Endothelial cell of umbilical vein (primary cell): ENCODE measurements at regions not wholly inside any gene's neighbourhood (a gene's known extent, or its start where the extent isn't known, plus 50 kb on each side); places are given as distances from the start of the nearest gene placed in this dataset.

Experiments used
- BruUV-seq: library from RNA; stranded (reverse); fragments of 400-500 nt; replicated peaks from 2 replicates; lab custom pipeline; 2021; lab: Mats Ljungman, UMichigan
- CTCF ChIA-PET: fragments of 300-600, 350-600 bp; sonication (Branson Sonifier 250); formaldehyde crosslinking; loops from one replicate; lab custom pipeline; 2021; ENCODE audit warnings: antibody characterized with exemption, inconsistent platforms; lab: Charles Lee
- POLR2A ChIA-PET: fragments of 300-600, 350-600 bp; sonication (Branson Sonifier 250); formaldehyde crosslinking; loops from one replicate; lab custom pipeline; 2021; ENCODE audit warnings: antibody characterized with exemption, inconsistent platforms; lab: Charles Lee
- DNase-seq: peaks from one replicate; pipeline ENCODE4 v3.0.0-alpha.2; 2011; ENCODE audit warnings: low read depth, low spot score
- FAIRE-seq: peaks from 2 replicates; lab custom pipeline; 2011; peaks lifted over from hg19 to GRCh38; lab: Jason Lieb, UNC
- H2AFZ ChIP-seq: 2 replicates; pipeline ENCODE4 v1.6.0; 2012; ENCODE audit warnings: low read depth, low read length, control low read depth, inconsistent platforms
- H3K27ac ChIP-seq: 2 replicates; pipeline ENCODE4 v1.5.1; 2011; ENCODE audit warnings: low read depth, mild to moderate bottlenecking, control low read depth, low read length, moderate library complexity; ENCODE audit not compliant: insufficient read depth
- H3K27me3 ChIP-seq, 2 experiments: 2 replicates each; pipeline versions ENCODE4 v1.6.0 to v1.6.1; 2011; ENCODE audit warnings: low read length in 2 of 2, mixed read lengths in 1 of 2; ENCODE audit not compliant: control insufficient read depth in 2 of 2, insufficient read depth in 2 of 2
- H3K36me3 ChIP-seq, 2 experiments: 2 replicates in 1 of 2; 3 replicates in 1 of 2; pipeline ENCODE4 v1.5.1; 2011; ENCODE audit warnings: low read length in 2 of 2, mild to moderate bottlenecking in 1 of 2, moderate library complexity in 1 of 2; ENCODE audit not compliant: control insufficient read depth in 2 of 2, insufficient read depth in 2 of 2; ENCODE audit errors: extremely low read depth in 1 of 2
- H3K4me1 ChIP-seq: 3 replicates; pipeline ENCODE4 v1.5.1; 2011; ENCODE audit warnings: mild to moderate bottlenecking, low read length; ENCODE audit not compliant: control insufficient read depth, insufficient read depth; ENCODE audit errors: extremely low read depth
- H3K4me2 ChIP-seq: 2 replicates; pipeline ENCODE4 v1.6.1; 2011; ENCODE audit warnings: low read length, control low read depth, mixed read lengths; ENCODE audit not compliant: insufficient read depth
- H3K4me3 ChIP-seq, 3 experiments: fragments of 200-600 bp in 1 of 3; sonication (generic), shearing (Covaris generic) in 1 of 3; replicated peaks in 1 of 3; 2 replicates each; pipeline ENCODE4 v1.5.1; 2011 to 2016; ENCODE audit warnings: control low read depth in 3 of 3, low read length in 3 of 3, mild to moderate bottlenecking in 2 of 3, inconsistent platforms in 1 of 3, low read depth in 1 of 3, moderate library complexity in 1 of 3; ENCODE audit not compliant: insufficient read depth in 1 of 3
- H3K79me2 ChIP-seq: 2 replicates; pipeline ENCODE4 v1.6.0; 2012; ENCODE audit warnings: low read length, inconsistent platforms; ENCODE audit not compliant: control insufficient read depth, insufficient read depth
- H3K9ac ChIP-seq: replicated peaks from 2 replicates; pipeline ENCODE3; 2011; ENCODE audit warnings: low read length, control low read depth; ENCODE audit not compliant: insufficient read depth; ENCODE audit errors: extremely low read depth
- H3K9me1 ChIP-seq: replicated peaks from 3 replicates; pipeline ENCODE4 v1.6.0; 2011; ENCODE audit warnings: mild to moderate bottlenecking, low read length; ENCODE audit not compliant: control insufficient read depth, insufficient read depth; ENCODE audit errors: extremely low read depth
- H3K9me3 ChIP-seq: replicated peaks from 2 replicates; pipeline ENCODE4 v1.5.1; 2012; ENCODE audit warnings: low read length, inconsistent platforms; ENCODE audit not compliant: control insufficient read depth, insufficient read depth
- H4K20me1 ChIP-seq: replicated peaks from 2 replicates; pipeline ENCODE3; 2011; ENCODE audit warnings: mild to moderate bottlenecking, low read length; ENCODE audit not compliant: control insufficient read depth, insufficient read depth; ENCODE audit errors: extremely low read depth
- CTCF ChIP-seq, 2 donors: IDR thresholded peaks; 1 replicate in 1 of 2; 2 replicates in 1 of 2; pipeline ENCODE4 v1.5.1; 2011; ENCODE audit warnings: low read length in 2 of 2, mild to moderate bottlenecking in 2 of 2, moderate library complexity in 2 of 2, control low read depth in 1 of 2, inconsistent platforms in 1 of 2, low read depth in 1 of 2; ENCODE audit not compliant: insufficient read depth in 1 of 2; ENCODE audit errors: extremely low read depth in 1 of 2
- EZH2 ChIP-seq: IDR thresholded peaks from 2 replicates; pipeline ENCODE4 v1.6.1; 2012; ENCODE audit warnings: borderline replicate concordance, low read depth, mild to moderate bottlenecking, moderate library complexity, low read length, inconsistent platforms; ENCODE audit not compliant: severe bottlenecking
- FOS ChIP-seq: IDR thresholded peaks from 2 replicates; pipeline ENCODE4 v1.6.1; 2011; ENCODE audit warnings: mild to moderate bottlenecking, low read length, moderate library complexity, borderline replicate concordance; ENCODE audit not compliant: insufficient read depth
- GATA2 ChIP-seq: IDR thresholded peaks from 2 replicates; pipeline ENCODE4 v1.7.0; 2011; ENCODE audit warnings: low read depth, mild to moderate bottlenecking, moderate library complexity, mixed read lengths, low read length; ENCODE audit not compliant: insufficient read length, insufficient read depth
- JUN ChIP-seq: IDR thresholded peaks from 2 replicates; pipeline ENCODE4 v1.6.1; 2011; ENCODE audit warnings: borderline replicate concordance, low read depth; ENCODE audit not compliant: insufficient read length, insufficient read depth
- MAX ChIP-seq: IDR thresholded peaks from 2 replicates; pipeline ENCODE4 v1.6.1; 2011; ENCODE audit not compliant: insufficient read depth, insufficient read length
- MYC ChIP-seq: IDR thresholded peaks from one replicate; pipeline ENCODE4 v1.6.1; 2011; ENCODE audit warnings: mild to moderate bottlenecking, low read depth, low read length
- POLR2A ChIP-seq: IDR thresholded peaks from 2 replicates; pipeline ENCODE4 v1.6.1; 2012; ENCODE audit warnings: low read depth, mild to moderate bottlenecking, control low read depth, low read length
- POLR2AphosphoS5 ChIP-seq: IDR thresholded peaks from 2 replicates; pipeline ENCODE4 v1.6.1; 2012; ENCODE audit warnings: low read depth, mild to moderate bottlenecking, control low read depth, low read length, moderate library complexity; ENCODE audit not compliant: insufficient read depth
- dilution Hi-C: fragments of 300-500 bp; cut with MboI; formaldehyde crosslinking; loops from one replicate; pipeline ENCODE4 v1.15.0; 2019; ENCODE audit warnings: low sequenced_read_pairs; ENCODE audit not compliant: extremely low pct_ligation_motif_present
- intact Hi-C: fragments of 100-400 bp; cut with micrococcal nuclease; formaldehyde crosslinking; loops from one replicate; pipeline ENCODE4 v1.10.0; 2022

GRCh38 chr4:42768125-42768748 is 111.3 kb upstream of the ATP8A1 start:
- no peak overlapping the region for H3K27ac ChIP-seq
- dilution Hi-C loops = no loop called here
- CTCF ChIA-PET = interaction anchor here (1.2 to 1.5 kb wide), 2 partner anchors 8 to 200 kb away, joined by 3 to 6 read pairs; no protein-coding TSS in a partner anchor
- no peaks in the 10 kb centered on the region for H3K27me3 ChIP-seq
- no peak overlapping the region for H3K4me3 ChIP-seq
- no peak for DNase-seq
- POLR2A ChIA-PET = no interaction called here
- BruUV-seq = no TSS peak
- no peaks in the 10 kb centered on the region for H3K36me3 ChIP-seq
- no peak overlapping the region for H2AFZ ChIP-seq
- H3K9me1 ChIP-seq = no peaks in the 10 kb centered on the region
- H3K4me1 ChIP-seq = no peaks in the 10 kb centered on the region
- no peak for TF ChIP-seq MAX
- no peak for TF ChIP-seq FOS
- no peak for TF ChIP-seq JUN
- no peak for TF ChIP-seq GATA2
- TF ChIP-seq CTCF (IDR thresholded peaks at IDR 0.05; ENCODE audit: extremely low read depth in 1 of 2, insufficient read depth in 1 of 2, low read depth in 1 of 2, low read length in 2 of 2) = no peak
- TF ChIP-seq POLR2AphosphoS5 = no peak
- no peak for TF ChIP-seq EZH2
- TF ChIP-seq POLR2A = no peak
- TF ChIP-seq MYC = no peak
- H4K20me1 ChIP-seq = no peaks in the 10 kb centered on the region
- no peaks in the 10 kb centered on the region for H3K9me3 ChIP-seq
- no peak overlapping the region for H3K4me2 ChIP-seq
- FAIRE-seq = no peak
- H3K79me2 ChIP-seq = no peaks in the 10 kb centered on the region
- no peak overlapping the region for H3K9ac ChIP-seq
- intact Hi-C loops = no loop called here
